GM23338 (cell line): ENCODE measurements at regions not wholly inside any gene's neighbourhood (a gene's known extent, or its start where the extent isn't known, plus 50 kb on each side); places are given as distances from the start of the nearest gene placed in this dataset.

ENCODE experiments used
- ATAC-seq: fragments of 200-7000 bp; cut with Tn5 transposase; 3 replicates; pipeline ENCODE4 v1.9.1; 2020
- DNase-seq: peaks from one replicate; pipeline ENCODE4 v3.0.0-alpha.2; 2015; ENCODE audit warnings: low spot score
- H2AFZ ChIP-seq: fragments of 200-600 bp; sonication (generic); 2 replicates; pipeline ENCODE4 v1.8.0; 2016; ENCODE audit warnings: antibody characterized with exemption, mild to moderate bottlenecking, moderate library complexity
- H3F3A ChIP-seq: fragments of 200-600 bp; sonication (generic); replicated peaks from 2 replicates; pipeline ENCODE4 v1.8.0; 2017; ENCODE audit warnings: antibody characterized with exemption, mixed run types, low read depth
- H3K27ac ChIP-seq: fragments of 200-600 bp; sonication (generic); 2 replicates; pipeline ENCODE4 v1.6.1; 2016; ENCODE audit warnings: low read depth
- H3K27me3 ChIP-seq: fragments of 200-600 bp; sonication (generic); 2 replicates; pipeline ENCODE4 v1.8.0; 2016; ENCODE audit warnings: mild to moderate bottlenecking, mixed run types, moderate library complexity; ENCODE audit not compliant: insufficient read depth
- H3K36me3 ChIP-seq: fragments of 200-600 bp; sonication (generic); 2 replicates; pipeline ENCODE4 v1.8.0; 2016; ENCODE audit warnings: mild to moderate bottlenecking; ENCODE audit not compliant: insufficient read depth
- H3K4me1 ChIP-seq: fragments of 200-600 bp; sonication (generic); 2 replicates; pipeline ENCODE4 v1.8.0; 2016; ENCODE audit warnings: mild to moderate bottlenecking, moderate library complexity; ENCODE audit not compliant: insufficient read depth
- H3K4me2 ChIP-seq: fragments of 200-600 bp; sonication (generic); 2 replicates; pipeline ENCODE4 v1.7.1; 2017; ENCODE audit warnings: mixed run types
- H3K4me3 ChIP-seq: fragments of 200-600 bp; sonication (generic); 2 replicates; pipeline ENCODE4 v1.6.1; 2016; ENCODE audit warnings: mixed run types
- H3K79me2 ChIP-seq: fragments of 200-600 bp; sonication (generic); replicated peaks from 2 replicates; pipeline ENCODE4 v1.8.0; 2017; ENCODE audit warnings: mild to moderate bottlenecking; ENCODE audit not compliant: insufficient read depth
- H3K9me2 ChIP-seq: fragments of 200-600 bp; sonication (generic); 2 replicates; pipeline ENCODE4 v1.8.0; 2017; ENCODE audit not compliant: insufficient read depth
- H4K20me1 ChIP-seq: fragments of 200-600 bp; sonication (generic); replicated peaks from 2 replicates; pipeline ENCODE4 v1.8.0; 2017; ENCODE audit warnings: mild to moderate bottlenecking; ENCODE audit not compliant: insufficient read depth
- H3K27ac Mint-ChIP-seq: 2 replicates; pipeline ENCODE4 v1.8.0; 2020; ENCODE audit warnings: inconsistent platforms, mild to moderate bottlenecking, moderate library complexity, mixed read lengths
- H3K27me3 Mint-ChIP-seq: 3 replicates; pipeline ENCODE4 v1.8.0; 2022; ENCODE audit warnings: low read depth, mild to moderate bottlenecking, moderate library complexity, mixed read lengths, inconsistent platforms; ENCODE audit not compliant: insufficient read depth, poor library complexity
- H3K36me3 Mint-ChIP-seq: 3 replicates; pipeline ENCODE4 v1.8.0; 2021; ENCODE audit warnings: low read depth, mild to moderate bottlenecking, inconsistent platforms, moderate library complexity, mixed read lengths
- H3K4me1 Mint-ChIP-seq: 3 replicates; pipeline ENCODE4 v1.8.0; 2020; ENCODE audit warnings: mild to moderate bottlenecking, inconsistent platforms, mixed read lengths
- H3K4me3 Mint-ChIP-seq: 3 replicates; pipeline ENCODE4 v1.8.0; 2021; ENCODE audit warnings: moderate library complexity, mild to moderate bottlenecking, inconsistent platforms, mixed read lengths
- H3K9me3 Mint-ChIP-seq: 3 replicates; pipeline ENCODE4 v1.8.0; 2020; ENCODE audit warnings: moderate library complexity, mild to moderate bottlenecking, inconsistent platforms, mixed read lengths
- CREB1 ChIP-seq: fragments of 250-450 bp; sonication (Bioruptor Pico); IDR thresholded peaks from 2 replicates; pipeline ENCODE4 v1.5.0; 2020; ENCODE audit warnings: low read depth, mild to moderate bottlenecking, moderate library complexity
- EZH2 ChIP-seq: fragments of 200-600 bp; sonication (generic); IDR thresholded peaks from one replicate; pipeline ENCODE4 v1.8.0; 2017; ENCODE audit warnings: antibody characterized with exemption, mild to moderate bottlenecking, low read depth; ENCODE audit not compliant: unreplicated experiment
- EZH2phosphoT487 ChIP-seq: fragments of 200-600 bp; sonication (generic); IDR thresholded peaks from one replicate; pipeline ENCODE4 v1.8.1; 2018; ENCODE audit warnings: antibody characterized with exemption; ENCODE audit not compliant: unreplicated experiment
- JUNB ChIP-seq: IDR thresholded peaks from one replicate; pipeline ENCODE4 v1.6.1; 2016; ENCODE audit warnings: antibody characterized with exemption; ENCODE audit not compliant: unreplicated experiment
- NANOG ChIP-seq: IDR thresholded peaks from 2 replicates; pipeline ENCODE4 v1.6.1; 2016; ENCODE audit warnings: antibody characterized with exemption, borderline replicate concordance
- POLR2AphosphoS5 ChIP-seq: IDR thresholded peaks from 2 replicates; pipeline ENCODE4 v1.6.1; 2016; ENCODE audit warnings: antibody characterized with exemption, low read depth
- STAT1 ChIP-seq: IDR thresholded peaks from one replicate; pipeline ENCODE4 v1.6.1; 2016; ENCODE audit warnings: antibody characterized with exemption; ENCODE audit not compliant: unreplicated experiment
- ZNF114 ChIP-seq: fragments of 250-450 bp; sonication (Bioruptor Pico); IDR thresholded peaks from 2 replicates; pipeline ENCODE4 v1.5.0; 2020; ENCODE audit warnings: mild to moderate bottlenecking, moderate library complexity
- ZNF331 ChIP-seq: fragments of 250-450 bp; sonication (Bioruptor Pico); IDR thresholded peaks from 2 replicates; pipeline ENCODE4 v1.5.0; 2020; ENCODE audit warnings: low read depth, mild to moderate bottlenecking, moderate library complexity
- TF ChIP-seq, protein P1 (sequence below), 2 experiments: fragments of 200-600 bp in 1 of 2; sonication (generic) in 1 of 2; conservative IDR thresholded peaks; 2 replicates each; pipeline versions ENCODE4 v1.5.1 to v1.6.1; 2016 to 2017; ENCODE audit warnings: antibody characterized with exemption in 2 of 2, low read depth in 2 of 2, mild to moderate bottlenecking in 2 of 2, moderate library complexity in 1 of 2
- TF ChIP-seq, protein P2 (sequence below): IDR thresholded peaks from one replicate; pipeline ENCODE4 v1.6.1; 2018; ENCODE audit warnings: antibody characterized with exemption; ENCODE audit not compliant: unreplicated experiment
- TF ChIP-seq, protein P3 (sequence below): IDR thresholded peaks from 2 replicates; pipeline ENCODE4 v1.6.1; 2016; ENCODE audit warnings: antibody characterized with exemption

DNA sequence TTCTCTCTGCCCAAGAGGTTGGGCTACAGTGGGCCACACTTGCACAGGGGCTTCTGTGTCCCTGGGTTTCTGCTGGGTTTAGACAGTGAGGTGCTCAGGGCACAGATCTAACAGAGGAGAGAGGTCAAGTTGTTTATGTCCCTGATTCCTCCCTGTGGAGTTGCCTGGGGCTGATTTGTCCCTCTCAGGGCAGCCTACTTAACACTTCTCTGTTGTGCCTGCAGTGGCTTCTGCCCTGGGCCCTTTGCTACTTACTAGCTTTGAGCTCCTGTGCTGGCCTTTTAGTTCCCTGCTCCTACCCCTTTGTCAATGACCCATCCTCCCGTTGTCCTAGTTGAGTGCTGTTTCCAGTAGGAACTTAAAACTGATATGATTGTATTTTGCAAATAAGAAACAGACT, 114.0 kb upstream of the RGMA start:
- Mint-ChIP-seq H3K36me3 (no peaks in the 10 kb centered on the region), H3K27ac (no peak overlapping the region), H3K9me3 (no peaks in the 10 kb centered on the region; the same call in 2 of the 3 replicates), H3K4me1 (peaks cover 22% of the 10 kb centered on the region), H3K4me3 (no peak overlapping the region), H3K27me3 (peaks cover 13% of the 10 kb centered on the region)
- Histone ChIP-seq H3K79me2 (no peaks in the 10 kb centered on the region), H3K27me3 (no peaks in the 10 kb centered on the region), H3K4me3 (no peak overlapping the region), H3K4me1 (peaks cover 5% of the 10 kb centered on the region; the same call in 1 of the 2 replicates), H3K4me2 (no peak overlapping the region), H3F3A (no peaks in the 10 kb centered on the region), H3K27ac (no peak overlapping the region), H3K36me3 (no peaks in the 10 kb centered on the region), H3K9me2 (peaks cover 9% of the 10 kb centered on the region), H2AFZ (no peak overlapping the region), H4K20me1 (no peaks in the 10 kb centered on the region)
- DNase-seq, result no peak
- TF ChIP-seq CREB1, result no peak
- TF ChIP-seq, protein P1, sequence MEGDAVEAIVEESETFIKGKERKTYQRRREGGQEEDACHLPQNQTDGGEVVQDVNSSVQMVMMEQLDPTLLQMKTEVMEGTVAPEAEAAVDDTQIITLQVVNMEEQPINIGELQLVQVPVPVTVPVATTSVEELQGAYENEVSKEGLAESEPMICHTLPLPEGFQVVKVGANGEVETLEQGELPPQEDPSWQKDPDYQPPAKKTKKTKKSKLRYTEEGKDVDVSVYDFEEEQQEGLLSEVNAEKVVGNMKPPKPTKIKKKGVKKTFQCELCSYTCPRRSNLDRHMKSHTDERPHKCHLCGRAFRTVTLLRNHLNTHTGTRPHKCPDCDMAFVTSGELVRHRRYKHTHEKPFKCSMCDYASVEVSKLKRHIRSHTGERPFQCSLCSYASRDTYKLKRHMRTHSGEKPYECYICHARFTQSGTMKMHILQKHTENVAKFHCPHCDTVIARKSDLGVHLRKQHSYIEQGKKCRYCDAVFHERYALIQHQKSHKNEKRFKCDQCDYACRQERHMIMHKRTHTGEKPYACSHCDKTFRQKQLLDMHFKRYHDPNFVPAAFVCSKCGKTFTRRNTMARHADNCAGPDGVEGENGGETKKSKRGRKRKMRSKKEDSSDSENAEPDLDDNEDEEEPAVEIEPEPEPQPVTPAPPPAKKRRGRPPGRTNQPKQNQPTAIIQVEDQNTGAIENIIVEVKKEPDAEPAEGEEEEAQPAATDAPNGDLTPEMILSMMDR (conservative IDR thresholded peaks at IDR 0.05; ENCODE audit: low read depth in 2 of 2), result no peak
- no peak for TF ChIP-seq POLR2AphosphoS5
- TF ChIP-seq ZNF114, result no peak
- TF ChIP-seq STAT1, result no peak
- TF ChIP-seq, protein P2, sequence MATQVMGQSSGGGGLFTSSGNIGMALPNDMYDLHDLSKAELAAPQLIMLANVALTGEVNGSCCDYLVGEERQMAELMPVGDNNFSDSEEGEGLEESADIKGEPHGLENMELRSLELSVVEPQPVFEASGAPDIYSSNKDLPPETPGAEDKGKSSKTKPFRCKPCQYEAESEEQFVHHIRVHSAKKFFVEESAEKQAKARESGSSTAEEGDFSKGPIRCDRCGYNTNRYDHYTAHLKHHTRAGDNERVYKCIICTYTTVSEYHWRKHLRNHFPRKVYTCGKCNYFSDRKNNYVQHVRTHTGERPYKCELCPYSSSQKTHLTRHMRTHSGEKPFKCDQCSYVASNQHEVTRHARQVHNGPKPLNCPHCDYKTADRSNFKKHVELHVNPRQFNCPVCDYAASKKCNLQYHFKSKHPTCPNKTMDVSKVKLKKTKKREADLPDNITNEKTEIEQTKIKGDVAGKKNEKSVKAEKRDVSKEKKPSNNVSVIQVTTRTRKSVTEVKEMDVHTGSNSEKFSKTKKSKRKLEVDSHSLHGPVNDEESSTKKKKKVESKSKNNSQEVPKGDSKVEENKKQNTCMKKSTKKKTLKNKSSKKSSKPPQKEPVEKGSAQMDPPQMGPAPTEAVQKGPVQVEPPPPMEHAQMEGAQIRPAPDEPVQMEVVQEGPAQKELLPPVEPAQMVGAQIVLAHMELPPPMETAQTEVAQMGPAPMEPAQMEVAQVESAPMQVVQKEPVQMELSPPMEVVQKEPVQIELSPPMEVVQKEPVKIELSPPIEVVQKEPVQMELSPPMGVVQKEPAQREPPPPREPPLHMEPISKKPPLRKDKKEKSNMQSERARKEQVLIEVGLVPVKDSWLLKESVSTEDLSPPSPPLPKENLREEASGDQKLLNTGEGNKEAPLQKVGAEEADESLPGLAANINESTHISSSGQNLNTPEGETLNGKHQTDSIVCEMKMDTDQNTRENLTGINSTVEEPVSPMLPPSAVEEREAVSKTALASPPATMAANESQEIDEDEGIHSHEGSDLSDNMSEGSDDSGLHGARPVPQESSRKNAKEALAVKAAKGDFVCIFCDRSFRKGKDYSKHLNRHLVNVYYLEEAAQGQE, result no peak
- TF ChIP-seq, protein P3, sequence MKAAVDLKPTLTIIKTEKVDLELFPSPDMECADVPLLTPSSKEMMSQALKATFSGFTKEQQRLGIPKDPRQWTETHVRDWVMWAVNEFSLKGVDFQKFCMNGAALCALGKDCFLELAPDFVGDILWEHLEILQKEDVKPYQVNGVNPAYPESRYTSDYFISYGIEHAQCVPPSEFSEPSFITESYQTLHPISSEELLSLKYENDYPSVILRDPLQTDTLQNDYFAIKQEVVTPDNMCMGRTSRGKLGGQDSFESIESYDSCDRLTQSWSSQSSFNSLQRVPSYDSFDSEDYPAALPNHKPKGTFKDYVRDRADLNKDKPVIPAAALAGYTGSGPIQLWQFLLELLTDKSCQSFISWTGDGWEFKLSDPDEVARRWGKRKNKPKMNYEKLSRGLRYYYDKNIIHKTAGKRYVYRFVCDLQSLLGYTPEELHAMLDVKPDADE, result no peak
- no peak for TF ChIP-seq ZNF331
- TF ChIP-seq EZH2phosphoT487, result no peak
- no peak for TF ChIP-seq JUNB
- TF ChIP-seq EZH2, result no peak
- peak; percentile 50; the same call in 2 of the 3 replicates for ATAC-seq

DNA sequence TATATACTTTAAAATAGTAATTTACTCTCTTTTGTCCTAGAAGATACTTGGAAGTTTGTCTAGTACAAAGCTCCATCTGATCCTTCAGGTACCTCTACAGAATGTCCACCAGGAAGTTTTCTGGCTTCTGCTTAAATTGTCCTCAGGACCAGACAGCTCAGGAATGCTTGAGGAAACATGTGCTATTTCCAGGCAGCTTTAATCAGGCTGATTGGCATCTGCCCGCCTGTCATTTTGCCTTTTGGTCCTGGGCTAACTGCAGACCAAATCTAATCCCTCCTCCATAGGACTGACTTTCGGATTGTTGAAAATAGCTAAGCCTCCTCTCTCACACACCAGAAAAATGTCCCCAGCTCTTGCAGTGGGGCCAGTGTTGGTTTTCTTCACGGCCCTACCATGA, 113.4 kb upstream of the RGMA start:
- Histone ChIP-seq H3K79me2 (no peaks in the 10 kb centered on the region), H3K36me3 (no peaks in the 10 kb centered on the region), H2AFZ (no peak overlapping the region), H3K27me3 (no peaks in the 10 kb centered on the region), H3K4me2 (no peak overlapping the region), H3K4me1 (peaks cover 5% of the 10 kb centered on the region; the same call in 1 of the 2 replicates), H3K27ac (no peak overlapping the region), H4K20me1 (no peaks in the 10 kb centered on the region), H3K4me3 (no peak overlapping the region), H3F3A (no peaks in the 10 kb centered on the region), H3K9me2 (peaks cover 9% of the 10 kb centered on the region)
- no peak overlapping the region for H3K4me3 Mint-ChIP-seq
- peaks cover 13% of the 10 kb centered on the region for H3K27me3 Mint-ChIP-seq
- DNase-seq (no peak), ATAC-seq (no peak)
- no peaks in the 10 kb centered on the region for H3K36me3 Mint-ChIP-seq
- peaks cover 22% of the 10 kb centered on the region for H3K4me1 Mint-ChIP-seq
- TF ChIP-seq NANOG (no peak), STAT1 (no peak), ZNF331 (no peak), EZH2phosphoT487 (no peak), POLR2AphosphoS5 (no peak)
- H3K27ac Mint-ChIP-seq, result no peak overlapping the region
- peaks cover under 1% of the 10 kb centered on the region; the same call in 1 of the 3 replicates for H3K9me3 Mint-ChIP-seq
